Naive thymus-derived CD4-positive, alpha-beta T cell (primary cell): ENCODE measurements at regions not wholly inside any gene's neighbourhood (a gene's known extent, or its start where the extent isn't known, plus 50 kb on each side); places are given as distances from the start of the nearest gene placed in this dataset.

Experiments used
- ATAC-seq: fragments of 150-1000 bp; cut with Tn5 transposase; 2 replicates; pipeline ENCODE4 v1.10.0; 2021; ENCODE audit warnings: mild to moderate bottlenecking, moderate library complexity
- CTCF ChIA-PET: fragments of 350-600 bp; sonication (Branson Sonifier 250); formaldehyde crosslinking; loops from one replicate; lab custom pipeline; 2021; ENCODE audit warnings: antibody characterized with exemption; lab: Charles Lee
- POLR2A ChIA-PET: fragments of 350-600 bp; sonication (Branson Sonifier 250); formaldehyde crosslinking; loops from one replicate; lab custom pipeline; 2021; ENCODE audit warnings: antibody characterized with exemption, inconsistent platforms; lab: Charles Lee
- DNase-seq, 9 donors: peaks; one replicate each; pipeline versions ENCODE4 v3.0.0 to v3.0.0-alpha.2; 2020 to 2022; ENCODE audit warnings: mixed read lengths in 1 of 9
- H3K27ac ChIP-seq: one replicate; pipeline ENCODE4 v1.7.0; 2013; ENCODE audit warnings: mild to moderate bottlenecking, low read depth, low read length, moderate library complexity
- H3K27me3 ChIP-seq, 2 donors: one replicate each; pipeline ENCODE4 v1.7.0; 2013; ENCODE audit warnings: low read length in 2 of 2, mild to moderate bottlenecking in 2 of 2, moderate library complexity in 2 of 2; ENCODE audit not compliant: control insufficient read depth in 2 of 2, insufficient read depth in 2 of 2
- H3K36me3 ChIP-seq, 3 experiments: 1 replicate in 2 of 3; 2 replicates in 1 of 3; pipeline ENCODE4 v1.7.0; 2013; ENCODE audit warnings: low read length in 3 of 3, mild to moderate bottlenecking in 3 of 3, moderate library complexity in 1 of 3; ENCODE audit not compliant: insufficient read depth in 3 of 3, control insufficient read depth in 2 of 3
- H3K4me1 ChIP-seq, 2 donors: one replicate each; pipeline ENCODE4 v1.7.0; 2013; ENCODE audit warnings: low read length in 2 of 2, mild to moderate bottlenecking in 2 of 2, moderate library complexity in 1 of 2; ENCODE audit not compliant: control insufficient read depth in 2 of 2, insufficient read depth in 2 of 2
- H3K4me3 ChIP-seq: 2 replicates; pipeline ENCODE4 v1.7.0; 2013; ENCODE audit warnings: mild to moderate bottlenecking, low read length
- H3K9me3 ChIP-seq, 3 experiments: 1 replicate in 2 of 3; 2 replicates in 1 of 3; pipeline ENCODE4 v1.7.0; 2013; ENCODE audit warnings: low read length in 3 of 3; ENCODE audit not compliant: control insufficient read depth in 2 of 3
- H3K27ac Mint-ChIP-seq, 9 donors: one replicate each; pipeline ENCODE4 v1.8.0; 2020 to 2022; ENCODE audit warnings: mixed read lengths in 9 of 9, mild to moderate bottlenecking in 8 of 9, moderate library complexity in 5 of 9, inconsistent platforms in 2 of 9
- H3K27me3 Mint-ChIP-seq, 5 donors: one replicate each; pipeline ENCODE4 v1.8.0; 2021 to 2022; ENCODE audit warnings: mixed read lengths in 5 of 5, mild to moderate bottlenecking in 1 of 5
- H3K36me3 Mint-ChIP-seq, 5 donors: one replicate each; pipeline ENCODE4 v1.8.0; 2020 to 2022; ENCODE audit warnings: mixed read lengths in 5 of 5, mild to moderate bottlenecking in 3 of 5, inconsistent platforms in 1 of 5
- H3K4me1 Mint-ChIP-seq, 7 donors: one replicate each; pipeline ENCODE4 v1.8.0; 2020 to 2022; ENCODE audit warnings: mixed read lengths in 7 of 7, mild to moderate bottlenecking in 3 of 7, inconsistent platforms in 1 of 7
- H3K4me3 Mint-ChIP-seq, 10 donors: one replicate each; pipeline ENCODE4 v1.8.0; 2020 to 2022; ENCODE audit warnings: mild to moderate bottlenecking in 10 of 10, mixed read lengths in 10 of 10, moderate library complexity in 6 of 10, inconsistent platforms in 2 of 10
- H3K9me3 Mint-ChIP-seq, 11 donors: one replicate each; pipeline ENCODE4 v1.8.0; 2020 to 2022; ENCODE audit warnings: mixed read lengths in 11 of 11, mild to moderate bottlenecking in 4 of 11, inconsistent platforms in 1 of 11, moderate library complexity in 1 of 11
- intact Hi-C, 2 donors: fragments of 100-400 bp; cut with micrococcal nuclease; formaldehyde crosslinking; loops; one replicate each; pipeline ENCODE4 v1.15.1; 2023

GRCh38 chr13:99703908-99704307 is 202.6 kb downstream of the TM9SF2 start:
- peaks cover 0 to 9% (median 0%) of the 10 kb centered on the region in 7 donors for H3K4me1 Mint-ChIP-seq
- no peak overlapping the region for H3K27ac Mint-ChIP-seq
- intact Hi-C loops, result no loop called here
- H3K27me3 Mint-ChIP-seq, result peaks cover 0 to 2% (median 0%) of the 10 kb centered on the region in 5 donors
- no peaks in the 10 kb centered on the region for H3K27me3 ChIP-seq
- H3K4me3 Mint-ChIP-seq, result no peak overlapping the region
- no peak overlapping the region for H3K4me3 ChIP-seq
- H3K36me3 Mint-ChIP-seq, result peaks cover 0 to 14% (median 0%) of the 10 kb centered on the region in 5 donors
- no peaks in the 10 kb centered on the region for H3K4me1 ChIP-seq
- no peak overlapping the region for H3K27ac ChIP-seq
- DNase-seq, result no peak
- H3K36me3 ChIP-seq, result no peaks in the 10 kb centered on the region
- ChIA-PET CTCF (no interaction called here), POLR2A (no interaction called here)
- H3K9me3 Mint-ChIP-seq, result no peaks in the 10 kb centered on the region
- ATAC-seq, result no peak
- H3K9me3 ChIP-seq, result no peaks in the 10 kb centered on the region

GRCh38 chr13:99702687-99703319 is 201.5 kb downstream of the TM9SF2 start:
- no peak for ATAC-seq
- DNase-seq, result no peak
- POLR2A ChIA-PET, result interaction anchor here (0.6 kb wide), 1 partner anchor 14 kb away, joined by 3 read pairs; no protein-coding TSS in a partner anchor
- Mint-ChIP-seq H3K27me3 (peaks cover 0 to 2% (median 0%) of the 10 kb centered on the region in 5 donors), H3K4me1 (peaks cover 0 to 8% (median 0%) of the 10 kb centered on the region in 7 donors), H3K36me3 (peaks cover 0 to 17% (median 0%) of the 10 kb centered on the region in 5 donors), H3K27ac (no peak overlapping the region), H3K9me3 (no peaks in the 10 kb centered on the region), H3K4me3 (no peak overlapping the region)
- H3K27me3 ChIP-seq, result no peaks in the 10 kb centered on the region
- H3K27ac ChIP-seq, result no peak overlapping the region
- H3K4me3 ChIP-seq, result no peak overlapping the region
- intact Hi-C loops, result no loop called here
- H3K9me3 ChIP-seq, result no peaks in the 10 kb centered on the region
- no peaks in the 10 kb centered on the region for H3K36me3 ChIP-seq
- H3K4me1 ChIP-seq, result no peaks in the 10 kb centered on the region
- CTCF ChIA-PET, result interaction anchor here (0.8 kb wide), 1 partner anchor 966 kb away, joined by 5 read pairs; no protein-coding TSS in a partner anchor

GRCh38 chr13:99700468-99700867 is 199.2 kb downstream of the TM9SF2 start:
- peaks cover 0 to 7% (median 0%) of the 10 kb centered on the region in 7 donors for H3K4me1 Mint-ChIP-seq
- no peak overlapping the region for H3K4me3 Mint-ChIP-seq
- CTCF ChIA-PET, result no interaction called here

GRCh38 chr13:99698816-99699099 is 197.5 kb downstream of the TM9SF2 start:
- POLR2A ChIA-PET, result no interaction called here
- DNase-seq (no peak), ATAC-seq (no peak)
- Histone ChIP-seq H3K27ac (no peak overlapping the region), H3K27me3 (no peaks in the 10 kb centered on the region), H3K36me3 (no peaks in the 10 kb centered on the region), H3K9me3 (no peaks in the 10 kb centered on the region), H3K4me1 (no peaks in the 10 kb centered on the region), H3K4me3 (no peak overlapping the region)
- H3K4me1 Mint-ChIP-seq, result peaks cover 0 to 7% (median 0%) of the 10 kb centered on the region in 7 donors
- H3K4me3 Mint-ChIP-seq, result no peak overlapping the region
- CTCF ChIA-PET, result no interaction called here
- H3K36me3 Mint-ChIP-seq, result peaks cover 0 to 14% (median 0%) of the 10 kb centered on the region in 5 donors
- H3K9me3 Mint-ChIP-seq, result no peaks in the 10 kb centered on the region
- no peak overlapping the region for H3K27ac Mint-ChIP-seq
- no peaks in the 10 kb centered on the region for H3K27me3 Mint-ChIP-seq
- intact Hi-C loops, result no loop called here

More at GRCh38 chr13:99700468-99700867, 199.2 kb downstream of the TM9SF2 start:
- Histone ChIP-seq H3K9me3 (no peaks in the 10 kb centered on the region), H3K27me3 (no peaks in the 10 kb centered on the region), H3K27ac (no peak overlapping the region), H3K4me3 (no peak overlapping the region), H3K36me3 (no peaks in the 10 kb centered on the region), H3K4me1 (no peaks in the 10 kb centered on the region)
- Mint-ChIP-seq H3K27me3 (peaks cover 0 to under 1% (median 0%) of the 10 kb centered on the region in 5 donors), H3K9me3 (no peaks in the 10 kb centered on the region), H3K36me3 (peaks cover 0 to 14% (median 0%) of the 10 kb centered on the region in 5 donors), H3K27ac (peak overlapping the region in 2 of 9 donors; percentile 10 to 29)
- POLR2A ChIA-PET, result no interaction called here
- no peak for ATAC-seq
- no peak for DNase-seq
- intact Hi-C loops, result no loop called here

- H3K9me3 Mint-ChIP-seq, result no peaks in the 10 kb centered on the region
- intact Hi-C loops, result no loop called here
Observed at GRCh38 chr13:99698010-99698815, 196.9 kb downstream of the TM9SF2 start.

GRCh38 chr13:99695857-99696256 is 194.6 kb downstream of the TM9SF2 start:
- Mint-ChIP-seq H3K27me3 (peaks cover 0 to 2% (median 0%) of the 10 kb centered on the region in 5 donors), H3K4me1 (peaks cover 0 to 10% (median 0%) of the 10 kb centered on the region in 7 donors), H3K27ac (no peak overlapping the region), H3K36me3 (peaks cover 0 to 14% (median 6%) of the 10 kb centered on the region in 5 donors), H3K9me3 (no peaks in the 10 kb centered on the region), H3K4me3 (no peak overlapping the region)
- ChIA-PET CTCF (interaction anchor here (0.8 kb wide), 1 partner anchor 42 kb away, joined by 3 read pairs; no protein-coding TSS in a partner anchor), POLR2A (no interaction called here)
- DNase-seq (no peak), ATAC-seq (no peak)
- H3K4me3 ChIP-seq, result no peak overlapping the region
- no peaks in the 10 kb centered on the region for H3K4me1 ChIP-seq
- H3K9me3 ChIP-seq, result no peaks in the 10 kb centered on the region
- no peak overlapping the region for H3K27ac ChIP-seq
- no peaks in the 10 kb centered on the region for H3K36me3 ChIP-seq
- intact Hi-C loops, result no loop called here
- H3K27me3 ChIP-seq, result no peaks in the 10 kb centered on the region

More at GRCh38 chr13:99698010-99698815, 196.9 kb downstream of the TM9SF2 start:
- H3K27me3 ChIP-seq, result no peaks in the 10 kb centered on the region
- no peak overlapping the region for H3K27ac ChIP-seq
- DNase-seq (no peak), ATAC-seq (no peak)
- peaks cover 0 to 14% (median 0%) of the 10 kb centered on the region in 5 donors for H3K36me3 Mint-ChIP-seq
- peaks cover 0 to 7% (median 0%) of the 10 kb centered on the region in 7 donors for H3K4me1 Mint-ChIP-seq
- no peaks in the 10 kb centered on the region for H3K9me3 ChIP-seq
- H3K4me1 ChIP-seq, result no peaks in the 10 kb centered on the region
- H3K4me3 ChIP-seq, result no peak overlapping the region
- H3K4me3 Mint-ChIP-seq, result no peak overlapping the region
- ChIA-PET CTCF (no interaction called here), POLR2A (no interaction called here)
- H3K27me3 Mint-ChIP-seq, result no peaks in the 10 kb centered on the region
- no peaks in the 10 kb centered on the region for H3K36me3 ChIP-seq
- no peak overlapping the region for H3K27ac Mint-ChIP-seq
